MCF 10A (cell line): ENCODE measurements at regions not wholly inside any gene's neighbourhood (a gene's known extent, or its start where the extent isn't known, plus 50 kb on each side); places are given as distances from the start of the nearest gene placed in this dataset.

Experiments
- BruUV-seq: library from RNA; stranded (reverse); fragments of 400-500 nt; replicated peaks from 2 replicates; lab custom pipeline; 2021; lab: Mats Ljungman, UMichigan
- CTCF ChIA-PET: fragments of 300-600 bp; sonication (Branson Sonifier 250); formaldehyde crosslinking; extraction: SDS; loops from one replicate; lab custom pipeline; 2021; ENCODE audit warnings: antibody characterized with exemption, inconsistent platforms; lab: Yijun Ruan, JAX
- POLR2A ChIA-PET: fragments of 300-600, 350-650 bp; sonication (Branson Sonifier 250); formaldehyde crosslinking; extraction: SDS; loops from one replicate; lab custom pipeline; 2020; ENCODE audit warnings: antibody characterized with exemption, inconsistent platforms; lab: Yijun Ruan, JAX
- DNase-seq: peaks from one replicate; pipeline ENCODE4 v3.0.0-alpha.2; 2018; ENCODE audit not compliant: unreplicated experiment
- H3K27ac Mint-ChIP-seq: one replicate; pipeline ENCODE4 v1.8.0; 2022; ENCODE audit warnings: mild to moderate bottlenecking, low read depth, mixed read lengths; ENCODE audit not compliant: unreplicated experiment
- H3K27me3 Mint-ChIP-seq: one replicate; pipeline ENCODE4 v1.8.0; 2022; ENCODE audit warnings: mixed read lengths; ENCODE audit not compliant: insufficient read depth, unreplicated experiment
- H3K36me3 Mint-ChIP-seq: one replicate; pipeline ENCODE4 v1.8.0; 2022; ENCODE audit warnings: mild to moderate bottlenecking, moderate library complexity, mixed read lengths; ENCODE audit not compliant: insufficient read depth, unreplicated experiment
- H3K4me1 Mint-ChIP-seq: one replicate; pipeline ENCODE4 v1.8.0; 2022; ENCODE audit warnings: mixed read lengths; ENCODE audit not compliant: insufficient read depth, unreplicated experiment
- H3K4me3 Mint-ChIP-seq: one replicate; pipeline ENCODE4 v1.8.0; 2022; ENCODE audit warnings: mild to moderate bottlenecking, moderate library complexity, mixed read lengths; ENCODE audit not compliant: unreplicated experiment
- H3K9me3 Mint-ChIP-seq: one replicate; pipeline ENCODE4 v1.8.0; 2022; ENCODE audit warnings: mixed read lengths; ENCODE audit not compliant: unreplicated experiment
- intact Hi-C: fragments of 100-400 bp; cut with micrococcal nuclease; formaldehyde crosslinking; loops from 2 replicates; pipeline ENCODE4 v1.14.1; 2022
- TF ChIP-seq, protein P1 (sequence below): fragments of 200-600 bp; IDR thresholded peaks from one replicate; pipeline ENCODE4 v1.8.0; 2022; ENCODE audit warnings: antibody characterized with exemption, mild to moderate bottlenecking; ENCODE audit not compliant: unreplicated experiment

DNA sequence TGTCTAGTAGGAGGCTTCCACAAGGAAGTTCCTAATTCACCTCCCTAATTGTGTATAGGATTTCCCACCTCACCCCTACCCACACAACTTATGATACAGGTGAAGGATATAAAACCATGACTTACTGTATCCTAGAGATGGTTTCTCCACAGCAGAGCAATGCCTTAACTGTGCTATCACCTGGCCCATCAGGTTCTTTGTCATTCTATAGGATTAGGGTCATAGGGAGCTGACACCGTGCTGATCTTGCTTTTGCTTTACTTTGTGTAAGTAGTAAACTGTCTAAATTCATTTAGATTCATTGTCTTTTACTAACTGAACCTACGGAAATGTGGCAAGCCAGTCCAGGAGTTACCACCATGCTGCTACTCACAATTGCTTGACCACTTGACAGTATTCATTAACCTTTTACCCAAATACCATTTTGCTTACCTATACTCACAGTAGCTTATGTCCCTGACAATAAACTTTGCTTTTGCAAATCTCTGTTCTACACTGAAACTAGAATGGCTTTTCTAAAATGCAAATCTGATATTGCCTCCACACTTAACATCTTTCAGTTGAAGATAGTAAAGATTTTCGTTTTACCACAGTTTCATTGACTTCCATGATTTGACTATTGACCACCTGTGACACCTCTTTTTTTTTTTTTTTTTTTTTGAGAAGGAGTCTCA, 147.6 kb downstream of the IFI44 start:
- DNase-seq, result no peak
- TF ChIP-seq, protein P1, sequence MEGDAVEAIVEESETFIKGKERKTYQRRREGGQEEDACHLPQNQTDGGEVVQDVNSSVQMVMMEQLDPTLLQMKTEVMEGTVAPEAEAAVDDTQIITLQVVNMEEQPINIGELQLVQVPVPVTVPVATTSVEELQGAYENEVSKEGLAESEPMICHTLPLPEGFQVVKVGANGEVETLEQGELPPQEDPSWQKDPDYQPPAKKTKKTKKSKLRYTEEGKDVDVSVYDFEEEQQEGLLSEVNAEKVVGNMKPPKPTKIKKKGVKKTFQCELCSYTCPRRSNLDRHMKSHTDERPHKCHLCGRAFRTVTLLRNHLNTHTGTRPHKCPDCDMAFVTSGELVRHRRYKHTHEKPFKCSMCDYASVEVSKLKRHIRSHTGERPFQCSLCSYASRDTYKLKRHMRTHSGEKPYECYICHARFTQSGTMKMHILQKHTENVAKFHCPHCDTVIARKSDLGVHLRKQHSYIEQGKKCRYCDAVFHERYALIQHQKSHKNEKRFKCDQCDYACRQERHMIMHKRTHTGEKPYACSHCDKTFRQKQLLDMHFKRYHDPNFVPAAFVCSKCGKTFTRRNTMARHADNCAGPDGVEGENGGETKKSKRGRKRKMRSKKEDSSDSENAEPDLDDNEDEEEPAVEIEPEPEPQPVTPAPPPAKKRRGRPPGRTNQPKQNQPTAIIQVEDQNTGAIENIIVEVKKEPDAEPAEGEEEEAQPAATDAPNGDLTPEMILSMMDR, result no peak
- H3K4me1 Mint-ChIP-seq, result no peaks in the 10 kb centered on the region
- no peak overlapping the region for H3K4me3 Mint-ChIP-seq
- H3K27ac Mint-ChIP-seq, result no peak overlapping the region
- ChIA-PET POLR2A (no interaction called here), CTCF (interaction anchor here (0.6 kb wide), 1 partner anchor 624 kb away, joined by 3 read pairs; no protein-coding TSS in a partner anchor)
- no peaks in the 10 kb centered on the region for H3K36me3 Mint-ChIP-seq
- intact Hi-C loops, result no loop called here
- H3K9me3 Mint-ChIP-seq, result no peaks in the 10 kb centered on the region
- no peaks in the 10 kb centered on the region for H3K27me3 Mint-ChIP-seq
- BruUV-seq, result no TSS peak

DNA sequence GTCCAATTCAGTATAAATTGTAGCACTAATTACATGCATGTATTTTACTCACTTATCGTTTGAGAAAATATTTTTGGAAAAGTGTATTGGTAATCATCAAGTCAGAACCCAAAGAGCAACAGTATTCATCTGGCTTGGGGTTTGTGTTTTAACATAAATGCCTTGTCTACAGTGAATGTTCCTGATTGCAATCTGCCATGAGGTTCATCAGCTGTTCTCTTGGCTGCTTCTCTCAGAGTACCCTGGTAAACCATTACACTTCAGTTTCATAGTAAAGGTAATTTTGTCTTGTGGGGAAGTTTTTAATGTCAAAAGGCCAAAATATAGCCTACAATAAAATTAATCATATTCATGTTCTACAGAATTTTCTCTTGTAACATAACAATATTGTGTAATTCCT, 150.3 kb downstream of the IFI44 start:
- intact Hi-C loops, result no loop called here
- ChIA-PET POLR2A (no interaction called here), CTCF (no interaction called here)
- H3K27ac Mint-ChIP-seq, result no peak overlapping the region
- H3K4me3 Mint-ChIP-seq, result no peak overlapping the region
- no peaks in the 10 kb centered on the region for H3K4me1 Mint-ChIP-seq
- TF ChIP-seq, protein P1, result no peak
- DNase-seq, result no peak
- no TSS peak for BruUV-seq
- H3K36me3 Mint-ChIP-seq, result no peaks in the 10 kb centered on the region
- H3K27me3 Mint-ChIP-seq, result no peaks in the 10 kb centered on the region
- no peaks in the 10 kb centered on the region for H3K9me3 Mint-ChIP-seq

DNA sequence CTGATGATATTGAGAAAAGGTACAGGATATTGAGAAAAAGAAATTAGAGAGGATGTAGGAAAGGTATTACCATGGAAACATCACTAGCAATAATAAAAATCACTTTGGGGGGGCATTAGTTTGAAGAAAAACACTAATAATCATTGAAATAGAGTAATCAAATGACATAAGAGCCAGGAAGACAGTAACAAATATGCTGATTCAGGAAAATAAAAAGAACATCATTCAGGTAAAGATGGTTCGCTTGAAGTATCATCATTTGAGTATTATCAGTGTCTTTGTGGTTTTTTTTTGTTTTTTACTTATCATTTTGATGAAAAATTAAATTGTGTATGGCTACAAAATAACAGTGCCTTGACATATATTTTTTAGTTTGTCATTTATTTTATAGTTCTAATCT, 164.5 kb downstream of the IFI44 start:
- no peaks in the 10 kb centered on the region for H3K4me1 Mint-ChIP-seq
- H3K36me3 Mint-ChIP-seq, result no peaks in the 10 kb centered on the region
- ChIA-PET POLR2A (no interaction called here), CTCF (no interaction called here)
- no peak overlapping the region for H3K27ac Mint-ChIP-seq
- BruUV-seq, result no TSS peak
- H3K4me3 Mint-ChIP-seq, result no peak overlapping the region
- intact Hi-C loops, result no loop called here
- H3K9me3 Mint-ChIP-seq, result no peaks in the 10 kb centered on the region
- no peak for DNase-seq
- TF ChIP-seq, protein P1, result no peak
- no peaks in the 10 kb centered on the region for H3K27me3 Mint-ChIP-seq

DNA sequence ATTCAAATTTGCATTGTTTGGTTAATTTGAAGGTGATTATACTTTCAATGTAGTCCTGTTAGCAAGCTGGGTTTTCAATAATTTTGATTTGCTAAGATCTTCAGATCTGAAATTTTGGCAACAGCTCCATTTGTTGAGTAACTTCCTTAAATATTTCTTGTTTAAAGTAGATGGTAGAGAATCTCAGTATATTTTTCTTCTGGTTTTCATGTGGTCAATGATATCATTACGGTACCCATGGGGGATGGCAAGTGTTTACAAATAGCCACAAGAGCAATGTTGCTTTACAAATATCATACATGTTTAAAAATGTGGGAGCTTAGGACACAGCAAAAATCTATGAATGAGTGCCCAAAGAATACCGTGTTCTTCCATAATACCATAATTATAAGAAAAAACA, 175.9 kb downstream of the IFI44 start:
- BruUV-seq, result no TSS peak
- H3K9me3 Mint-ChIP-seq, result no peaks in the 10 kb centered on the region
- TF ChIP-seq, protein P1, result no peak
- POLR2A ChIA-PET, result no interaction called here
- H3K36me3 Mint-ChIP-seq, result no peaks in the 10 kb centered on the region
- intact Hi-C loops, result no loop called here
- H3K4me1 Mint-ChIP-seq, result peaks cover 5% of the 10 kb centered on the region
- CTCF ChIA-PET, result interaction anchor here (0.6 to 1.1 kb wide), 2 partner anchors 15 to 654 kb away, joined by 3 to 5 read pairs; no protein-coding TSS in a partner anchor
- no peak overlapping the region for H3K27ac Mint-ChIP-seq
- no peak overlapping the region for H3K4me3 Mint-ChIP-seq
- no peaks in the 10 kb centered on the region for H3K27me3 Mint-ChIP-seq
- no peak for DNase-seq
